ENCODE measurements at regions not wholly inside any gene's neighbourhood (a gene's known extent, or its start where the extent isn't known, plus 50 kb on each side); places are given as distances from the start of the nearest gene placed in this dataset.
"Not testable (repeated sequence)": the region's sequence is repeated elsewhere in the genome, so short reads cannot be mapped to it uniquely, and the experiment has no call there.

- Mint-ChIP-seq H3K9me3 (peaks cover 3% of the 10 kb centered on the region), H3K4me1 (no peaks in the 10 kb centered on the region)
- no peak for ATAC-seq
These were observed 447.2 kb upstream of the DPH6 start for GRCh38 chr15:35993196-35993595.

GRCh38 chr15:35994876-35995275 is 448.9 kb upstream of the DPH6 start:
- Mint-ChIP-seq H3K27me3 (no peaks in the 10 kb centered on the region), H3K36me3 (no peaks in the 10 kb centered on the region), H3K27ac (no peak overlapping the region), H3K9me3 (peaks cover 3% of the 10 kb centered on the region), H3K4me3 (no peak overlapping the region), H3K4me1 (no peaks in the 10 kb centered on the region)
- no peak for ATAC-seq

More at GRCh38 chr15:35993196-35993595, 447.2 kb upstream of the DPH6 start:
- Mint-ChIP-seq H3K36me3 (no peaks in the 10 kb centered on the region), H3K27ac (no peak overlapping the region), H3K4me3 (no peak overlapping the region), H3K27me3 (no peaks in the 10 kb centered on the region)

GRCh38 chr15:35998663-35999602 is 453.0 kb upstream of the DPH6 start:
- Mint-ChIP-seq H3K9me3 (peaks cover 3% of the 10 kb centered on the region), H3K4me3 (no peak overlapping the region), H3K27me3 (no peaks in the 10 kb centered on the region), H3K4me1 (no peaks in the 10 kb centered on the region), H3K27ac (no peak overlapping the region), H3K36me3 (no peaks in the 10 kb centered on the region)
- no peak for ATAC-seq

- Mint-ChIP-seq H3K27ac (no peak overlapping the region), H3K4me3 (no peak overlapping the region), H3K27me3 (no peaks in the 10 kb centered on the region), H3K9me3 (no peaks in the 10 kb centered on the region), H3K4me1 (no peaks in the 10 kb centered on the region), H3K36me3 (no peaks in the 10 kb centered on the region)
- no peak for ATAC-seq
These were observed 459.0 kb upstream of the DPH6 start for GRCh38 chr15:36004891-36005490.

GRCh38 chr15:36005542-36005941 is 459.6 kb upstream of the DPH6 start:
- no peaks in the 10 kb centered on the region for H3K36me3 Mint-ChIP-seq
- no peaks in the 10 kb centered on the region for H3K9me3 Mint-ChIP-seq
- no peaks in the 10 kb centered on the region for H3K4me1 Mint-ChIP-seq
- H3K4me3 Mint-ChIP-seq = no peak overlapping the region
- H3K27ac Mint-ChIP-seq = no peak overlapping the region
- H3K27me3 Mint-ChIP-seq = no peaks in the 10 kb centered on the region
- no peak for ATAC-seq

- H3K36me3 Mint-ChIP-seq = no peaks in the 10 kb centered on the region
- H3K9me3 Mint-ChIP-seq = no peaks in the 10 kb centered on the region
- no peak overlapping the region for H3K27ac Mint-ChIP-seq
- no peaks in the 10 kb centered on the region for H3K27me3 Mint-ChIP-seq
- no peak overlapping the region for H3K4me3 Mint-ChIP-seq
- no peak for ATAC-seq
- H3K4me1 Mint-ChIP-seq = no peaks in the 10 kb centered on the region
These were observed 461.7 kb upstream of the DPH6 start for GRCh38 chr15:36007699-36008098.

GRCh38 chr15:36008719-36009118 is 462.8 kb upstream of the DPH6 start:
- Mint-ChIP-seq H3K4me1 (no peaks in the 10 kb centered on the region), H3K9me3 (no peaks in the 10 kb centered on the region), H3K4me3 (no peak overlapping the region), H3K36me3 (no peaks in the 10 kb centered on the region), H3K27me3 (no peaks in the 10 kb centered on the region), H3K27ac (no peak overlapping the region)
- no peak for ATAC-seq

- ATAC-seq = no peak
- no peak overlapping the region for H3K4me3 Mint-ChIP-seq
These were observed 478.2 kb upstream of the DPH6 start for GRCh38 chr15:36024031-36024688.

GRCh38 chr15:36026627-36027283 is 480.8 kb upstream of the DPH6 start:
- Mint-ChIP-seq H3K4me3 (no peak overlapping the region), H3K4me1 (no peaks in the 10 kb centered on the region)

More at GRCh38 chr15:36024031-36024688, 478.2 kb upstream of the DPH6 start:
- H3K27ac Mint-ChIP-seq = no peak overlapping the region
- H3K27me3 Mint-ChIP-seq = no peaks in the 10 kb centered on the region
- no peaks in the 10 kb centered on the region for H3K4me1 Mint-ChIP-seq
- no peaks in the 10 kb centered on the region for H3K36me3 Mint-ChIP-seq
- H3K9me3 Mint-ChIP-seq = peaks cover 3% of the 10 kb centered on the region

GRCh38 chr15:36029606-36030210 is 483.7 kb upstream of the DPH6 start:
- Mint-ChIP-seq H3K36me3 (no peaks in the 10 kb centered on the region), H3K9me3 (peaks cover 3% of the 10 kb centered on the region), H3K4me3 (no peak overlapping the region), H3K27ac (no peak overlapping the region), H3K27me3 (no peaks in the 10 kb centered on the region), H3K4me1 (no peaks in the 10 kb centered on the region)
- no peak for ATAC-seq

More at GRCh38 chr15:36026627-36027283, 480.8 kb upstream of the DPH6 start:
- H3K27ac Mint-ChIP-seq = no peak overlapping the region
- H3K36me3 Mint-ChIP-seq = no peaks in the 10 kb centered on the region
- peaks cover 3% of the 10 kb centered on the region for H3K9me3 Mint-ChIP-seq
- H3K27me3 Mint-ChIP-seq = no peaks in the 10 kb centered on the region
- ATAC-seq = no peak

- Mint-ChIP-seq H3K27me3 (no peaks in the 10 kb centered on the region), H3K9me3 (peaks cover 4% of the 10 kb centered on the region), H3K27ac (no peak overlapping the region), H3K36me3 (no peaks in the 10 kb centered on the region), H3K4me1 (no peaks in the 10 kb centered on the region), H3K4me3 (no peak overlapping the region)
- no peak for ATAC-seq
These were observed 494.1 kb upstream of the DPH6 start for GRCh38 chr15:36039996-36040572.

- H3K4me1 Mint-ChIP-seq, H3K9me3 Mint-ChIP-seq, H3K27ac Mint-ChIP-seq, H3K27me3 Mint-ChIP-seq, H3K4me3 Mint-ChIP-seq, ATAC-seq, H3K36me3 Mint-ChIP-seq: not testable (repeated sequence)
These were observed 501.2 kb upstream of the DPH6 start for GRCh38 chr15:36047018-36047716.

GRCh38 chr15:36050899-36051298 is 504.9 kb upstream of the DPH6 start:
- Mint-ChIP-seq H3K4me3 (no peak overlapping the region), H3K4me1 (no peaks in the 10 kb centered on the region), H3K9me3 (peaks cover 5% of the 10 kb centered on the region), H3K27me3 (no peaks in the 10 kb centered on the region), H3K27ac (no peak overlapping the region), H3K36me3 (no peaks in the 10 kb centered on the region)
- ATAC-seq = no peak

- not testable (repeated sequence) for H3K9me3 Mint-ChIP-seq, H3K36me3 Mint-ChIP-seq, H3K27me3 Mint-ChIP-seq, ATAC-seq, H3K4me3 Mint-ChIP-seq, H3K4me1 Mint-ChIP-seq, H3K27ac Mint-ChIP-seq
These were observed 506.7 kb upstream of the DPH6 start for GRCh38 chr15:36052641-36053040.
